A172 (cell line): ENCODE measurements at regions not wholly inside any gene's neighbourhood (a gene's known extent, or its start where the extent isn't known, plus 50 kb on each side); places are given as distances from the start of the nearest gene placed in this dataset.

ENCODE experiments used
- DNase-seq: peaks from one replicate; pipeline ENCODE4 v3.0.0-alpha.2; 2015; ENCODE audit warnings: low spot score

- no peak for DNase-seq
Measured at GRCh38 chr16:14337303-14338191, 266.4 kb downstream of the MRTFB start.

DNA sequence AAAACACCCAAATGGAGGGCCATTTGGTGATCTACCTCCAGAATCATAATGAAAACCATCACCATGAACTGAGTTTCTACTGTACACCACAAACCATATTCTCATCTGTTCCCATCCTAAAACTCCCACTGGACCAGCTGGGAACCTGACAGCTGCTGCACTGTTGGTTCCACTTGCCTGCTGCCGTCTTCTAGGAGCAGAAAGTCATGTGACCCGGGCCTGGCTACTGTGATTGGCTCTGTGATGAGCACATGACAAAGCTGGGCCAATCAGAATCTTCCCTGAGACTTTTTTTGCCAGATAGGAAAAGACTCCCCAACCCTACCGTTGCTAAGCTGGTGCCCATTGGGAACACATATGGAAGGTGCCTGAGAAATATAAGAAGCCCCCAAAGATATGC is 264.2 kb downstream of the MRTFB start:
- no peak for DNase-seq

DNA sequence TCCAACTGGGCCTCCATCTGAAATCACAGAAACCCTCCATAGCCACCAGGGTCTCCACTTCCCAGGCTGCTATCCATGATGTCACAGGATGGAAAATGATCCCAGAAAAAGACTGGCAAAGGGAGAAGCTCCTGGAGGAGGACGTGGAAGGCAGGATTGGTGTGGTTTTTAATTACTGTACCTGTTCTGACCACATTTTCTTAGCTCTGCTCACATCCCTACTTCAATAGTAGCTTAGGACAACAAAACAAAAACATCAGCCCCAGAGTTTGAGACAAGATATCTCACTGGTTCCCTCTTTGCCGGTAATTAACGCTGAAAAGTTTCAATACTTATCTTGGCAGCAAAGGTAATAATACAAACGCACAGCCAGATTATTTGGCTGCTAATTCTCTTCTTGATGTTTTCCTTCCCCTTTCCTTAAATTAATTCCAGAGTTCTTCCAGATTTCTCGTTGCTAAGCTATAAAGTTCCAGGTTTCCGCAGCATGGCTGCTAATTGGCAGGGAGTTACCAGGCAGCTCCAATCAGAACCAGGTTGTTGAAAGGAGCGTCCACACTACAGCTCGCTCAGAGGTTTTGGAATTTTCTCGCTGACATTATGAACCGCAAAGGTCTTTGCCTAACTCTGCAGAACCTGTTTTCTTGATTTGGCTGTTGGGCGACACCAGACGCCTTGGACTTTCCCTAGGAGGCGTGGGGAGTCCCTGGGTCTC is 263.4 kb downstream of the MRTFB start:
- no peak for DNase-seq

DNA sequence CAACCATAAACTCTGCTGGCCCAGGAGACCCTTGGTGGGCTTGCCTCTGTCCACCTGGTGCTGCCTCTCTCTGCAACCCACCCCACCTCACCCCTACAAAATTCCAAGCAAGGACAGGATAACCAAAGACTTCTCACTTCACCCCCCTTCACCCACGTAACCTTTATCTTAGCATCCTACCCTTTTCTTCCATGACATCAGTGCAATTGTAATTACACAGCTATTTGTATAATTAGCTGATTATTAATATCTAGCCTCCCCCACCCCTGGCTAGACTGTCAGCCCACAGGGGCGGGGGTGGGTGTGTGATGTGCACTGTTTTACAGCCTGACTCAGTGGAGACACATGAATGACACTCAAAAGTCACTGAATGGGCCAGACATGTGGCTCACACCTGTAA is 262.2 kb downstream of the MRTFB start:
- DNase-seq = no peak

DNA sequence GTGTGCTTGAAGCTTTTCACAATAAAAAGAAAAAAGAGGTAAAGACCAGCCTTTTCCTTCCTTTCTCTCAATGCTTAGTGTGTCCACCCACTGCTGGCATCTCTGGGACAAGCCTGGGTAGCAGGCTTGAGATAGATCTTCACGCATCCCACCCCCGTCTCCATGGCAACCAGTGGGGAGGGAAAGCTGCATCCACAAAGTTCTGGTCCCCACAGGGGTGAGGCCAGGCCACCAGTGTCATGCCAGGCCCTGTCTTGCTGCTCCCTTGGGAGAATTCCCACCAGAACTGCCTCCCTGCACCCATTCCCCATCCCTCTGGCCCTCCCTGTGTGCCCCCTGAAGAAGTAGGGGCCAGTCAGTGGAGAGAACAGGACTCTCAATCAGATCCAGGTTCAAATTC is 259.9 kb downstream of the MRTFB start:
- no peak for DNase-seq

DNA sequence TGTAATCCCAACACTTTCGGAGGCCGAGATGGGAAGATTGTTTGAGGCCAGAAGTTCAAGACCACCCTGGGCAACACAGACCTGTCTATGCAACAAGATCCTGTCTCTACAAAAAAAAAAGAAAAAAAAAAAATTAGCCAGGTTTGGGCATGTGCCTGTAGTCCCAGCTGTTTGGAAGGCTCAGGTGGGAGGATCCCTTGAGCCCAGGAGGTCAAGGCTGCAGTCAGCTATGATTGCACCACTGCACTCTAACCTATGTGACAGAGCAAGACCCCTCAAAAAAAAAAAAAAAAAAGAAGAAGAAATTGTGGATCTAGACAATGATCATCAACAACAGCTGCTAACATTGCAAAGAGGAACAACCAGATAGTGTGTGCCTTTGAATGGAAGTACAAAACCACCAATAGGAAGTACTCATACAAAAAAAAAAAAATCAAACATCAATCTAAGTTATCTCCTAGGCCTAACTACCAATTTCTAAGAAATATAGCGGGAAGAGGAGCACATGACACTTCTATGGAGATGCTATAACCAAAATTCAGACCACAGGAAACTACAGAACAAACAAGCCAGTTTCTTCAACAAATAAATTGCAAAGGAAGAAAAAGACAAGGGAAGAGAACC is 258.7 kb downstream of the MRTFB start:
- no peak for DNase-seq

- no peak for DNase-seq
Measured at GRCh38 chr16:14325502-14326401, 254.6 kb downstream of the MRTFB start.

GRCh38 chr16:14324581-14324980 is 253.5 kb downstream of the MRTFB start:
- DNase-seq = peak; percentile 22

DNA sequence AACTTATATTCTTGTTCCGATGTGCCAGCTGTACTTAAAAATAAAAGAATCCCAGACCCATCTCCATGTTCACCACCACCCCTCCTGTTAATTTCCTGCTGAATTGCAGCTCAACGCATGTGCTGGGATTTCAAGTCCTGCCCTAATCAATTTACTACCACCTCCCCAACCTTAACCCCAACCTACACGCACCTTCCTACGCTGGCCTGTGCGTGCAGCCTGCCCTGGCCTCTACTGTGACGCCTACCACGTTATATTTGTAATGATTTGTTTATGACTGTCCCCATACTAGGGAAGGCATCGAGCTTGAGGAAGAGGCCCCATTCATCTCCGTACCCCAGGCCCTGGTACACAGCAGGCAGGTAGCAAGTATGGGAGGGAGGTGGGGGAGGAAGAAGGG is 251.1 kb downstream of the MRTFB start:
- no peak for DNase-seq

DNA sequence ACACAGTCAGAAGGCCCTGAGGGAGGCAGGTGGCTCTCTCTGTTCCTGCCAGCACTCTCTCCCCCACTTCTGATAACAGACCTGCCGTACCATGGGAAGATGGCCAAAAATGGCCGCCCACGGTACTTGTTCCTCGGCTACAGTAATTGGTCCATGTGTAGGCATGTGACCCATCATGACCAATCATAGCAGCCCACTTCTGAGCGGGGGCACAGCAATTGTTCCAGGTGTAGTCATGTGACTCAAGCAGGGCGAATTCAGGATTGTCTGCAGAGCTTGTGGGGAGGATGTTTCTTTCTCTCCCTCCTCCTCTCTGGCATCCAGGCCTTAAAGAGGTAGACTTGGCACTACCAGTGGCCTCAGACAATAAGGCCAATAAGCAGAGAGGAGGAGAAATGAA is 250.4 kb downstream of the MRTFB start:
- peak; percentile 33 for DNase-seq

GRCh38 chr16:14320406-14320805 is 249.3 kb downstream of the MRTFB start:
- DNase-seq = no peak
